Ramos (cell line): ENCODE measurements at regions not wholly inside any gene's neighbourhood (a gene's known extent, or its start where the extent isn't known, plus 50 kb on each side); places are given as distances from the start of the nearest gene placed in this dataset.
"Not testable (repeated sequence)": the region's sequence is repeated elsewhere in the genome, so short reads cannot be mapped to it uniquely, and the experiment has no call there.

Experiments used
- in situ Hi-C: fragments of 300-500 bp; cut with MboI; formaldehyde crosslinking; loops from one replicate; pipeline ENCODE4 v1.14.3; 2022; ENCODE audit warnings: low sequenced_read_pairs; ENCODE audit not compliant: unreplicated experiment

GRCh38 chr5:58009754-58010153, 450.1 kb downstream of the PLK2 start:
- in situ Hi-C loops: no loop called here

GRCh38 chr5:58002323-58002722, 457.6 kb downstream of the PLK2 start:
- in situ Hi-C loops: no loop called here

- in situ Hi-C loops: no loop called here
Observed at GRCh38 chr5:57993866-57994265, 466.0 kb downstream of the PLK2 start.

- in situ Hi-C loops: no loop called here
Observed at GRCh38 chr5:57989378-57989777, 470.5 kb downstream of the PLK2 start.

- in situ Hi-C loops: no loop called here
Observed at GRCh38 chr5:57988813-57989212, 471.1 kb downstream of the PLK2 start.

- in situ Hi-C loops: no loop called here
Observed at GRCh38 chr5:57987552-57987951, 472.3 kb downstream of the PLK2 start.

- in situ Hi-C loops: no loop called here
Observed at GRCh38 chr5:57986761-57987341, 473.0 kb downstream of the PLK2 start.

- in situ Hi-C loops: no loop called here
Observed at GRCh38 chr5:57983426-57983825, 476.5 kb downstream of the PLK2 start.

GRCh38 chr5:57979671-57980070, 480.2 kb downstream of the PLK2 start:
- in situ Hi-C loops: no loop called here

GRCh38 chr5:57976506-57976905, 483.4 kb downstream of the PLK2 start:
- in situ Hi-C loops: no loop called here

- in situ Hi-C loops: not testable (repeated sequence)
Observed at GRCh38 chr5:57972099-57972498, 487.8 kb downstream of the PLK2 start.

GRCh38 chr5:57960569-57960968, 478.0 kb upstream of the ACTBL2 start:
- in situ Hi-C loops: no loop called here

- in situ Hi-C loops: no loop called here
Observed at GRCh38 chr5:57956636-57957035, 474.0 kb upstream of the ACTBL2 start.

GRCh38 chr5:57955511-57955910, 472.9 kb upstream of the ACTBL2 start:
- in situ Hi-C loops: no loop called here

GRCh38 chr5:57953792-57954191, 471.2 kb upstream of the ACTBL2 start:
- in situ Hi-C loops: no loop called here

- in situ Hi-C loops: no loop called here
Observed at GRCh38 chr5:57950616-57951228, 468.1 kb upstream of the ACTBL2 start.

- in situ Hi-C loops: no loop called here
Observed at GRCh38 chr5:57948091-57948490, 465.5 kb upstream of the ACTBL2 start.

GRCh38 chr5:57947181-57947580, 464.6 kb upstream of the ACTBL2 start:
- in situ Hi-C loops: no loop called here

GRCh38 chr5:57940879-57941278, 458.3 kb upstream of the ACTBL2 start:
- in situ Hi-C loops: no loop called here

GRCh38 chr5:57940236-57940635, 457.6 kb upstream of the ACTBL2 start:
- in situ Hi-C loops: no loop called here

- in situ Hi-C loops: no loop called here
Observed at GRCh38 chr5:57939771-57940170, 457.2 kb upstream of the ACTBL2 start.

- in situ Hi-C loops: no loop called here
Observed at GRCh38 chr5:57939335-57939734, 456.7 kb upstream of the ACTBL2 start.
